ENCODE measurements at regions not wholly inside any gene's neighbourhood (a gene's known extent, or its start where the extent isn't known, plus 50 kb on each side); places are given as distances from the start of the nearest gene placed in this dataset.

GRCh38 chr2:136255648-136256461 lies 137.9 kb upstream of the CXCR4 start:
- DNase-seq (ENCODE audit: extremely low read depth in 1 of 4, low spot score in 3 of 4) (no peak), ATAC-seq (peak; percentile 54; the same call in 1 of the 3 replicates), FAIRE-seq (no peak)
- Histone ChIP-seq H3K27ac (ENCODE audit: extremely low read depth, low read depth, low read length) (no peak overlapping the region), H2AFZ (ENCODE audit: low read depth, low read length) (no peak overlapping the region), H3K9ac (ENCODE audit: insufficient read depth in 1 of 2, low read depth in 2 of 2, low read length in 2 of 2) (no peak overlapping the region), H3K4me3 (no peak overlapping the region), H3K79me2 (ENCODE audit: control insufficient read depth, insufficient read depth, low read length) (no peaks in the 10 kb centered on the region), H3K4me2 (ENCODE audit: insufficient read depth, low read length) (no peak overlapping the region), H3K4me1 (replicated peaks in 1 of 2; ENCODE audit: control insufficient read depth in 2 of 2, insufficient read depth in 2 of 2, low read length in 2 of 2) (no peaks in the 10 kb centered on the region), H3K9me3 (replicated peaks; ENCODE audit: control insufficient read depth, insufficient read depth, low read depth, low read length) (no peaks in the 10 kb centered on the region), H4K20me1 (replicated peaks; ENCODE audit: control insufficient read depth, insufficient read depth, low read length) (no peaks in the 10 kb centered on the region; the same call in 1 of the 2 replicates), H3K9me1 (ENCODE audit: control insufficient read depth, insufficient read depth, low read length) (no peaks in the 10 kb centered on the region), H3K27me3 (ENCODE audit: control insufficient read depth in 2 of 2, insufficient read depth in 2 of 2, low read length in 2 of 2) (0 out of 5 replicates have a peak, but pooled peaks cover 0 to 6% of the 10 kb centered on the region in 2 experiments), H3K36me3 (ENCODE audit: control insufficient read depth, insufficient read depth, low read length) (no peaks in the 10 kb centered on the region)
- in situ Hi-C loops (cut with MboI) (no loop called here), intact Hi-C loops (cut with micrococcal nuclease) (no loop called here)
- WGBS (ENCODE audit: insufficient coverage, low coverage, missing lambda C conversion rate), result 4% methylated on average over 9 of the region's 9 CpGs
- no TSS peak for BruUV-seq (replicated peaks)
- CTCF ChIA-PET (ENCODE audit: low intra/inter-chr PET ratio), result no interaction called here
- POLR2A ChIA-PET, result no interaction called here
- TF ChIP-seq, protein P1, sequence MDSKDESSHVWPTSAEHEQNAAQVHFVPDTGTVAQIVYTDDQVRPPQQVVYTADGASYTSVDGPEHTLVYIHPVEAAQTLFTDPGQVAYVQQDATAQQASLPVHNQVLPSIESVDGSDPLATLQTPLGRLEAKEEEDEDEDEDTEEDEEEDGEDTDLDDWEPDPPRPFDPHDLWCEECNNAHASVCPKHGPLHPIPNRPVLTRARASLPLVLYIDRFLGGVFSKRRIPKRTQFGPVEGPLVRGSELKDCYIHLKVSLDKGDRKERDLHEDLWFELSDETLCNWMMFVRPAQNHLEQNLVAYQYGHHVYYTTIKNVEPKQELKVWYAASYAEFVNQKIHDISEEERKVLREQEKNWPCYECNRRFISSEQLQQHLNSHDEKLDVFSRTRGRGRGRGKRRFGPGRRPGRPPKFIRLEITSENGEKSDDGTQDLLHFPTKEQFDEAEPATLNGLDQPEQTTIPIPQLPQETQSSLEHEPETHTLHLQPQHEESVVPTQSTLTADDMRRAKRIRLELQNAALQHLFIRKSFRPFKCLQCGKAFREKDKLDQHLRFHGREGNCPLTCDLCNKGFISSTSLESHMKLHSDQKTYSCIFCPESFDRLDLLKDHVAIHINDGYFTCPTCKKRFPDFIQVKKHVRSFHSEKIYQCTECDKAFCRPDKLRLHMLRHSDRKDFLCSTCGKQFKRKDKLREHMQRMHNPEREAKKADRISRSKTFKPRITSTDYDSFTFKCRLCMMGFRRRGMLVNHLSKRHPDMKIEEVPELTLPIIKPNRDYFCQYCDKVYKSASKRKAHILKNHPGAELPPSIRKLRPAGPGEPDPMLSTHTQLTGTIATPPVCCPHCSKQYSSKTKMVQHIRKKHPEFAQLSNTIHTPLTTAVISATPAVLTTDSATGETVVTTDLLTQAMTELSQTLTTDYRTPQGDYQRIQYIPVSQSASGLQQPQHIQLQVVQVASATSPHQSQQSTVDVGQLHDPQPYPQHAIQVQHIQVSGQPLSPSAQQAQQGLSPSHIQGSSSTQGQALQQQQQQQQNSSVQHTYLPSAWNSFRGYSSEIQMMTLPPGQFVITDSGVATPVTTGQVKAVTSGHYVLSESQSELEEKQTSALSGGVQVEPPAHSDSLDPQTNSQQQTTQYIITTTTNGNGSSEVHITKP (IDR thresholded peaks at IDR 0.05; ENCODE audit: partially characterized antibody), result no peak
- TF ChIP-seq RCOR1 (IDR thresholded peaks at IDR 0.05; ENCODE audit: borderline replicate concordance in 1 of 2, low read depth in 2 of 2, low read length in 2 of 2) (0 out of 4 replicates have a peak, but pooled peaks of 1 of the 2 experiments have one; percentile 6), MYC (IDR thresholded peaks at IDR 0.05; ENCODE audit: low read depth, low read length) (no peak), MYC (CRISPR knock-in tag; IDR thresholded peaks at IDR 0.05; ENCODE audit: borderline replicate concordance, low read depth) (no peak), PATZ1 (CRISPR knock-in tag; IDR thresholded peaks at IDR 0.05; ENCODE audit: borderline replicate concordance) (no peak), NFE2 (IDR thresholded peaks at IDR 0.05; ENCODE audit: low read depth) (peak; percentile 60), POLR2G (IDR thresholded peaks at IDR 0.05; ENCODE audit: low read depth, low read length) (no peak), ZKSCAN3 (CRISPR knock-in tag; IDR thresholded peaks at IDR 0.05) (no peak), SAFB (IDR thresholded peaks at IDR 0.05; ENCODE audit: borderline replicate concordance, low read depth, low read length) (no peak), CEBPG (CRISPR knock-in tag; IDR thresholded peaks at IDR 0.05) (no peak), CEBPG (tag; conservative IDR thresholded peaks at IDR 0.05 in 1 of 2, IDR thresholded peaks at IDR 0.05 in 1 of 2) (peak in 1 of 2 experiments; percentile 34; a peak in 1 of 4 replicates), GABPA (tag; conservative IDR thresholded peaks at IDR 0.05; ENCODE audit: low read depth) (peak; percentile 55), BRD9 (IDR thresholded peaks at IDR 0.05; ENCODE audit: low read depth, partially characterized antibody) (no peak), NR2F6 (CRISPR knock-in tag; IDR thresholded peaks at IDR 0.05) (no peak)
- TF ChIP-seq, protein P2, sequence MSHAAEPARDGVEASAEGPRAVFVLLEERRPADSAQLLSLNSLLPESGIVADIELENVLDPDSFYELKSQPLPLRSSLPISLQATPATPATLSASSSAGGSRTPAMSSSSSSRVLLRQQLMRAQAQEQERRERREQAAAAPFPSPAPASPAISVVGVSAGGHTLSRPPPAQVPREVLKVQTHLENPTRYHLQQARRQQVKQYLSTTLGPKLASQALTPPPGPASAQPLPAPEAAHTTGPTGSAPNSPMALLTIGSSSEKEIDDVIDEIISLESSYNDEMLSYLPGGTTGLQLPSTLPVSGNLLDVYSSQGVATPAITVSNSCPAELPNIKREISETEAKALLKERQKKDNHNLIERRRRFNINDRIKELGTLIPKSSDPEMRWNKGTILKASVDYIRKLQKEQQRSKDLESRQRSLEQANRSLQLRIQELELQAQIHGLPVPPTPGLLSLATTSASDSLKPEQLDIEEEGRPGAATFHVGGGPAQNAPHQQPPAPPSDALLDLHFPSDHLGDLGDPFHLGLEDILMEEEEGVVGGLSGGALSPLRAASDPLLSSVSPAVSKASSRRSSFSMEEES (CRISPR knock-in tag; IDR thresholded peaks at IDR 0.05), result no peak
